GM12878 (cell line): ENCODE measurements at regions not wholly inside any gene's neighbourhood (a gene's known extent, or its start where the extent isn't known, plus 50 kb on each side); places are given as distances from the start of the nearest gene placed in this dataset.

Experiments used
- ATAC-seq: fragments of 200-7000 bp; cut with Tn5 transposase; 3 replicates; pipeline ENCODE4 v1.9.1; 2020; ENCODE audit warnings: mild to moderate bottlenecking, moderate library complexity
- BruUV-seq: library from RNA; stranded (reverse); fragments of 400-500 nt; replicated peaks from 2 replicates; lab custom pipeline; 2021; lab: Mats Ljungman, UMichigan
- CTCF ChIA-PET: fragments of 300-600 bp; sonication (Branson Sonifier 250); formaldehyde crosslinking; extraction: SDS; loops from one replicate; lab custom pipeline; 2021; ENCODE audit warnings: inconsistent platforms; lab: Yijun Ruan, JAX
- POLR2A ChIA-PET: fragments of 350-600 bp; formaldehyde crosslinking; extraction: SDS; loops from one replicate; lab custom pipeline; 2021; ENCODE audit warnings: inconsistent platforms; lab: Charles Lee
- RAD21 ChIA-PET: fragments of 300-600 bp; sonication (Branson Sonifier 250); formaldehyde crosslinking; loops from one replicate; lab custom pipeline; 2023; ENCODE audit warnings: antibody characterized with exemption; ENCODE audit not compliant: unreplicated experiment; lab: Charles Lee
- SMC1A ChIA-PET: fragments of 300-600 bp; sonication (Branson Sonifier 250); formaldehyde crosslinking; loops from one replicate; lab custom pipeline; 2023; ENCODE audit not compliant: unreplicated experiment, uncharacterized antibody; lab: Charles Lee
- DNase-seq: peaks from one replicate; pipeline ENCODE4 v3.0.0-alpha.2; 2011; ENCODE audit warnings: low read depth, low spot score
- FAIRE-seq: peaks from 3 replicates; lab custom pipeline; 2011; peaks lifted over from hg19 to GRCh38; lab: Jason Lieb, UNC
- H2AFZ ChIP-seq: 2 replicates; pipeline ENCODE4 v1.6.0; 2011; ENCODE audit warnings: low read depth, low read length, control low read depth; ENCODE audit not compliant: control insufficient read depth
- H3K27ac ChIP-seq: 2 replicates; pipeline ENCODE4 v1.5.1; 2011; ENCODE audit warnings: control low read depth; ENCODE audit not compliant: control insufficient read depth, insufficient read depth
- H3K27me3 ChIP-seq, 2 experiments: replicated peaks in 1 of 2; 2 replicates each; pipeline versions ENCODE4 v1.6.0 to v1.6.1; 2011; ENCODE audit warnings: low read length in 1 of 2; ENCODE audit not compliant: control insufficient read depth in 2 of 2, insufficient read depth in 2 of 2
- H3K36me3 ChIP-seq, 2 experiments: 2 replicates each; pipeline ENCODE4 v1.5.1; 2011; ENCODE audit warnings: low read length in 1 of 2; ENCODE audit not compliant: control insufficient read depth in 2 of 2, insufficient read depth in 2 of 2
- H3K4me1 ChIP-seq: 2 replicates; pipeline ENCODE4 v1.6.1; 2011; ENCODE audit warnings: mild to moderate bottlenecking, low read length, moderate library complexity, mixed read lengths; ENCODE audit not compliant: control insufficient read depth, insufficient read depth
- H3K4me2 ChIP-seq: 2 replicates; pipeline ENCODE4 v1.6.0; 2011; ENCODE audit warnings: control low read depth; ENCODE audit not compliant: control insufficient read depth, insufficient read depth
- H3K4me3 ChIP-seq: fragments of 200-600 bp; sonication (generic); 2 replicates; pipeline ENCODE4 v1.5.1; 2016
- H3K79me2 ChIP-seq: 2 replicates; pipeline ENCODE4 v1.6.0; 2011; ENCODE audit warnings: low read length; ENCODE audit not compliant: control insufficient read depth, insufficient read depth
- H3K9ac ChIP-seq: 2 replicates; pipeline ENCODE4 v1.8.0; 2011; ENCODE audit warnings: low read length, control low read depth, mixed read lengths; ENCODE audit not compliant: control insufficient read depth, insufficient read depth
- H3K9me3 ChIP-seq: replicated peaks from 3 replicates; pipeline ENCODE4 v1.5.1; 2011; ENCODE audit warnings: mild to moderate bottlenecking, low read length; ENCODE audit not compliant: control insufficient read depth, insufficient read depth
- H4K20me1 ChIP-seq: 2 replicates; pipeline ENCODE4 v1.6.0; 2011; ENCODE audit not compliant: control insufficient read depth, insufficient read depth
- BCL11A ChIP-seq: IDR thresholded peaks from 2 replicates; pipeline ENCODE4 v1.6.1; 2011; ENCODE audit warnings: low read depth, low read length
- CBFB ChIP-seq: IDR thresholded peaks from 2 replicates; pipeline ENCODE4 v1.6.1; 2016; ENCODE audit warnings: antibody characterized with exemption, low read depth
- GABPA ChIP-seq: IDR thresholded peaks from 2 replicates; pipeline ENCODE4 v1.6.1; 2014; ENCODE audit warnings: antibody characterized with exemption, low read depth, mild to moderate bottlenecking, inconsistent platforms
- KLF5 ChIP-seq: fragments of 450-650 bp; IDR thresholded peaks from 2 replicates; pipeline ENCODE4 v1.6.1; 2014; ENCODE audit warnings: mild to moderate bottlenecking; ENCODE audit not compliant: partially characterized antibody
- MEF2A ChIP-seq: IDR thresholded peaks from 2 replicates; pipeline ENCODE4 v1.6.1; 2011; ENCODE audit warnings: low read depth, mild to moderate bottlenecking, low read length, moderate library complexity; ENCODE audit not compliant: insufficient read depth
- NR2C2 ChIP-seq: IDR thresholded peaks from 2 replicates; pipeline ENCODE4 v1.6.1; 2011; ENCODE audit warnings: borderline replicate concordance, low read depth; ENCODE audit not compliant: control insufficient read depth, insufficient read length
- NR2F1 ChIP-seq: fragments of 450-650 bp; conservative IDR thresholded peaks from 2 replicates; pipeline ENCODE4 v1.6.1; 2017; ENCODE audit warnings: mild to moderate bottlenecking
- PAX8 ChIP-seq: fragments of 450-650 bp; IDR thresholded peaks from 2 replicates; pipeline ENCODE4 v1.6.1; 2017; ENCODE audit warnings: mild to moderate bottlenecking, moderate library complexity
- RFX5 ChIP-seq: IDR thresholded peaks from 2 replicates; pipeline ENCODE4 v1.6.1; 2011; ENCODE audit warnings: low read depth, low read length, improper control_type of control experiment
- SMARCA5 ChIP-seq: fragments of 450-650 bp; IDR thresholded peaks from 2 replicates; pipeline ENCODE4 v1.6.1; 2017; ENCODE audit warnings: mild to moderate bottlenecking
- STAT1 ChIP-seq: fragments of 450-650 bp; conservative IDR thresholded peaks from 2 replicates; pipeline ENCODE4 v1.6.1; 2014; ENCODE audit warnings: antibody characterized with exemption, mild to moderate bottlenecking
- TARDBP ChIP-seq: IDR thresholded peaks from 2 replicates; pipeline ENCODE4 v1.6.1; 2016; ENCODE audit warnings: borderline replicate concordance
- WGBS: methylation state at CpG from one replicate; pipeline ENCODE4 v1.1.6; 2016; ENCODE audit warnings: low lambda C conversion rate; ENCODE audit not compliant: insufficient replicate concordance, insufficient coverage; ENCODE audit errors: missing lambda C conversion rate; 5-methylcytosine and 5-hydroxymethylcytosine counted together
- in situ Hi-C: fragments of 300-500 bp; cut with MboI; formaldehyde crosslinking; loops from 9 replicates; pipeline ENCODE4 v1.14.3; 2018; ENCODE audit warnings: mixed read lengths
- intact Hi-C: fragments of 100-400 bp; cut with micrococcal nuclease; formaldehyde crosslinking; loops from one replicate; pipeline ENCODE4 v1.14.2; 2022; ENCODE audit not compliant: unreplicated experiment
- TF ChIP-seq, protein P1 (sequence below): IDR thresholded peaks from 2 replicates; pipeline ENCODE4 v1.6.1; 2011; ENCODE audit warnings: low read depth, mild to moderate bottlenecking, low read length, moderate library complexity, borderline replicate concordance; ENCODE audit errors: extremely low read depth
- TF ChIP-seq, protein P2 (sequence below): fragments of 450-650 bp; IDR thresholded peaks from 2 replicates; pipeline ENCODE4 v1.6.1; 2016; ENCODE audit warnings: mild to moderate bottlenecking
- TF ChIP-seq, protein P3 (sequence below): IDR thresholded peaks from 2 replicates; pipeline ENCODE4 v1.6.1; 2012; ENCODE audit warnings: low read length, inconsistent platforms

DNA sequence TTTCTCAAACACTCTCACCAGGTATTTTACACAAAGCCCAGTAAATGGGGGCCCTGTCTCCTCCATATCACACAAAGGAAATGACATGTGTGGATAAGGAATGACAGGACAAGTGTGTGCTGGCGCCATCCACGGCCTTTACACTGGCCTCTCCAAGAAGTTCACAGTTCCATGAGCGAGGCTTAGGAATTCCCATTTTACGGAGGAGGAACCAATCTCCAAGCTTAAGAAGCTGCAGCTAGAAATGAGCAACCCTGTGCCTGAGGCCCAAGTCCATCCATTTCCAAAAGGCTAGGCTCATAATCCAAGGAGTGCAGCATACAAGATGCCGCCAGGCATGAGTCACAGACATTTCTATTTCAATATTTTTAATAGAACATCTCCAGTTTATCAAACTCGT is 203.4 kb downstream of the AUH start:
- WGBS, result 53% methylated on average over 6 of the region's 6 CpGs
- in situ Hi-C loops (no loop called here), intact Hi-C loops (no loop called here)
- SMC1A ChIA-PET, result interaction anchor here (1.1 kb wide), 1 partner anchor 16 kb away, joined by 3 read pairs; no protein-coding TSS in a partner anchor
- H3K27ac ChIP-seq, result no peak overlapping the region
- peaks cover 13% of the 10 kb centered on the region for H3K4me1 ChIP-seq
- CTCF ChIA-PET, result no interaction called here
- peaks cover 0 to 9% of the 10 kb centered on the region in 2 experiments; a peak in 2 of 4 replicates for H3K27me3 ChIP-seq
- H3K9ac ChIP-seq, result no peak overlapping the region
- H3K4me2 ChIP-seq, result no peak overlapping the region
- no peak overlapping the region for H3K4me3 ChIP-seq
- DNase-seq (no peak), FAIRE-seq (no peak), ATAC-seq (no peak)
- no peak for TF ChIP-seq PAX8
- TF ChIP-seq KLF5, result no peak
- TF ChIP-seq BCL11A, result no peak
- TF ChIP-seq CBFB, result no peak
- H4K20me1 ChIP-seq, result no peaks in the 10 kb centered on the region
- no peaks in the 10 kb centered on the region for H3K79me2 ChIP-seq
- no peaks in the 10 kb centered on the region for H3K36me3 ChIP-seq
- H2AFZ ChIP-seq, result no peak overlapping the region
- POLR2A ChIA-PET, result no interaction called here
- H3K9me3 ChIP-seq, result peaks cover 2% of the 10 kb centered on the region; the same call in 2 of the 3 replicates
- no TSS peak for BruUV-seq
- RAD21 ChIA-PET, result no interaction called here

DNA sequence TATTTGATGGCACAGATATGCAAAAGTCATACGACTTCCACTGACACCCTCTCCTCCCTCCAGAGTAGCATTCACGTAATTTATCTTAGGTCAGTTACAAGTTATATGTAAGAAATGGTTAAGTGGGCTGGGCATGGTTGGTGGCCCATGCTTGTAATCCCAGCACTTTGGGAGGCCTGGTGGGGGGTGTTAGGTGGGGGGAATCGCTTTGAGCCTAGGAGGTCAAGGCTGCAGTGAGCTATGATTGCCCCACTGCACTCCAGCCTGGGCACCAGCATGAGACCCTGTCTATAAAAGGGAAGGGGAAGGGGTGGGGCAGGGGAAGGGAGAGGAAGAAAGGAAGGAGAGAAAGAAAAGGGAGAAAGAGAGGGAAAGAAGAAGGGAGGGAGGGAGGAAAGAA is 202.8 kb downstream of the AUH start:
- FAIRE-seq (no peak), DNase-seq (no peak), ATAC-seq (no peak)
- BruUV-seq, result no TSS peak
- Histone ChIP-seq H3K4me1 (peaks cover 19% of the 10 kb centered on the region), H2AFZ (no peak overlapping the region), H3K9me3 (peaks cover 2% of the 10 kb centered on the region; the same call in 2 of the 3 replicates), H3K36me3 (no peaks in the 10 kb centered on the region), H4K20me1 (no peaks in the 10 kb centered on the region), H3K27me3 (peaks cover 1 to 13% of the 10 kb centered on the region in 2 experiments; a peak in 2 of 4 replicates), H3K4me2 (no peak overlapping the region), H3K27ac (no peak overlapping the region), H3K4me3 (no peak overlapping the region), H3K9ac (no peak overlapping the region), H3K79me2 (no peaks in the 10 kb centered on the region)
- ChIA-PET SMC1A (no interaction called here), CTCF (no interaction called here), RAD21 (no interaction called here), POLR2A (no interaction called here)
- in situ Hi-C loops, result no loop called here
- TF ChIP-seq, protein P1, sequence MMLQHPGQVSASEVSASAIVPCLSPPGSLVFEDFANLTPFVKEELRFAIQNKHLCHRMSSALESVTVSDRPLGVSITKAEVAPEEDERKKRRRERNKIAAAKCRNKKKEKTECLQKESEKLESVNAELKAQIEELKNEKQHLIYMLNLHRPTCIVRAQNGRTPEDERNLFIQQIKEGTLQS, result no peak
- TF ChIP-seq MEF2A (no peak), NR2F1 (no peak), NR2C2 (no peak), TARDBP (no peak), SMARCA5 (no peak), KLF5 (no peak), RFX5 (no peak), STAT1 (no peak), GABPA (no peak)
- TF ChIP-seq, protein P2, sequence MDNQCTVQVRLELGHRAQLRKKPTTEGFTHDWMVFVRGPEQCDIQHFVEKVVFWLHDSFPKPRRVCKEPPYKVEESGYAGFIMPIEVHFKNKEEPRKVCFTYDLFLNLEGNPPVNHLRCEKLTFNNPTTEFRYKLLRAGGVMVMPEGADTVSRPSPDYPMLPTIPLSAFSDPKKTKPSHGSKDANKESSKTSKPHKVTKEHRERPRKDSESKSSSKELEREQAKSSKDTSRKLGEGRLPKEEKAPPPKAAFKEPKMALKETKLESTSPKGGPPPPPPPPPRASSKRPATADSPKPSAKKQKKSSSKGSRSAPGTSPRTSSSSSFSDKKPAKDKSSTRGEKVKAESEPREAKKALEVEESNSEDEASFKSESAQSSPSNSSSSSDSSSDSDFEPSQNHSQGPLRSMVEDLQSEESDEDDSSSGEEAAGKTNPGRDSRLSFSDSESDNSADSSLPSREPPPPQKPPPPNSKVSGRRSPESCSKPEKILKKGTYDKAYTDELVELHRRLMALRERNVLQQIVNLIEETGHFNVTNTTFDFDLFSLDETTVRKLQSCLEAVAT, result no peak
- TF ChIP-seq, protein P3, sequence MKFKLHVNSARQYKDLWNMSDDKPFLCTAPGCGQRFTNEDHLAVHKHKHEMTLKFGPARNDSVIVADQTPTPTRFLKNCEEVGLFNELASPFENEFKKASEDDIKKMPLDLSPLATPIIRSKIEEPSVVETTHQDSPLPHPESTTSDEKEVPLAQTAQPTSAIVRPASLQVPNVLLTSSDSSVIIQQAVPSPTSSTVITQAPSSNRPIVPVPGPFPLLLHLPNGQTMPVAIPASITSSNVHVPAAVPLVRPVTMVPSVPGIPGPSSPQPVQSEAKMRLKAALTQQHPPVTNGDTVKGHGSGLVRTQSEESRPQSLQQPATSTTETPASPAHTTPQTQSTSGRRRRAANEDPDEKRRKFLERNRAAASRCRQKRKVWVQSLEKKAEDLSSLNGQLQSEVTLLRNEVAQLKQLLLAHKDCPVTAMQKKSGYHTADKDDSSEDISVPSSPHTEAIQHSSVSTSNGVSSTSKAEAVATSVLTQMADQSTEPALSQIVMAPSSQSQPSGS, result no peak
- 44% methylated on average over 3 of the region's 3 CpGs for WGBS
- intact Hi-C loops, result no loop called here
